LNCaP clone FGC (cell line): ENCODE measurements at regions not wholly inside any gene's neighbourhood (a gene's known extent, or its start where the extent isn't known, plus 50 kb on each side); places are given as distances from the start of the nearest gene placed in this dataset.

ENCODE experiments used
- DNase-seq: peaks from one replicate; pipeline ENCODE4 v3.0.0-alpha.2; 2011; ENCODE audit warnings: low read depth
- H3K4me3 ChIP-seq: 2 replicates; pipeline ENCODE4 v1.5.1; 2011; ENCODE audit warnings: mild to moderate bottlenecking, low read depth, low read length, control low read depth
- CTCF ChIP-seq: IDR thresholded peaks from 2 replicates; pipeline ENCODE4 v1.5.1; 2012; ENCODE audit warnings: mild to moderate bottlenecking; ENCODE audit not compliant: control insufficient read depth, insufficient read depth; ENCODE audit errors: extremely low read depth

GRCh38 chr13:34290661-34291060, 472.7 kb downstream of the RFC3 start:
- no peak for DNase-seq
- H3K4me3 ChIP-seq: no peak overlapping the region
- no peak for TF ChIP-seq CTCF

- TF ChIP-seq CTCF: no peak
- DNase-seq: no peak
- no peak overlapping the region for H3K4me3 ChIP-seq
Measured at GRCh38 chr13:34294483-34295129, 476.7 kb downstream of the RFC3 start.

GRCh38 chr13:34300559-34300958, 482.6 kb downstream of the RFC3 start:
- H3K4me3 ChIP-seq: no peak overlapping the region
- no peak for DNase-seq

GRCh38 chr13:34302596-34302995, 484.6 kb downstream of the RFC3 start:
- no peak for TF ChIP-seq CTCF
- H3K4me3 ChIP-seq: no peak overlapping the region
- DNase-seq: no peak

More at GRCh38 chr13:34300559-34300958, 482.6 kb downstream of the RFC3 start:
- TF ChIP-seq CTCF: no peak

- no peak for TF ChIP-seq CTCF
- H3K4me3 ChIP-seq: no peak overlapping the region
- DNase-seq: no peak
Measured at GRCh38 chr13:34303346-34303745, 485.4 kb downstream of the RFC3 start.

GRCh38 chr13:34307607-34308006, 489.7 kb downstream of the RFC3 start:
- H3K4me3 ChIP-seq: no peak overlapping the region
- no peak for TF ChIP-seq CTCF
- DNase-seq: no peak

- no peak overlapping the region for H3K4me3 ChIP-seq
- DNase-seq: no peak
- no peak for TF ChIP-seq CTCF
Measured at GRCh38 chr13:34308725-34309124, 490.8 kb downstream of the RFC3 start.
